CD4-positive, alpha-beta T cell treated with Interleukin-15 for 1 hour (primary cell): ENCODE measurements at regions not wholly inside any gene's neighbourhood (a gene's known extent, or its start where the extent isn't known, plus 50 kb on each side); places are given as distances from the start of the nearest gene placed in this dataset.
"Not testable (repeated sequence)": the region's sequence is repeated elsewhere in the genome, so short reads cannot be mapped to it uniquely, and the experiment has no call there.

Experiments used
- DNase-seq: peaks from one replicate; pipeline ENCODE4 v3.0.0-alpha.2; 2020

DNA sequence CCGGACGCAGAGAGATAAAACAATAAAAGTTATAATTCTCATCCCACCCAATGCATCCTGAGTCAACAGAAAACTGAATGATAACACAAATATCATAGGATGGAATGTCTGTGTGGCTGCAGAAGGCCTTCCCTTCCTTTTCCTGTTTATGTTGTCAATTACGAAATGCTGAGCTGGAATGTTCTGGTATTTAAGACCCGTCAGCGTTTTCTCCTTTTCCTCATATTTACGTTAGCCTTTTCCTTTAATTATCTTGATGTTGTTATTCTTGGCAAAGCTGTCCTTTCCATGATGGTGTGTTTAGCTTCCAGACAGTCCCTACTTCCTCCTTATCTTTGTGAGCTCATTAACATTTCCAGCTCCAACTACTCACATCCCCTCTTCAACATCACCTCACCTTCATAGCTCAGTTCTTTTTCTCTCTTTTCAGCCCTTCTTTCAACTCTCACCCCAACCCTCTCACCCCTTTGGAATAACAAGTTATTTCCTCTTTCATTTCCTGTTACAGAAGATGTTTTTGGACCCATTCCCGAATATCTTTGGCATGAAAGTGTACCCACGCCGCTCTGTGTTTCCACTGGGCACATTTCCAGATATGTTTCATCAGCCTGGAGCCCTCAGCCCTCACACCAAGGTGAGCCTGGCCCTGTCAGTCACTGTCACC lies 221.6 kb downstream of the NR2F1-AS1 start:
- DNase-seq = no peak

DNA sequence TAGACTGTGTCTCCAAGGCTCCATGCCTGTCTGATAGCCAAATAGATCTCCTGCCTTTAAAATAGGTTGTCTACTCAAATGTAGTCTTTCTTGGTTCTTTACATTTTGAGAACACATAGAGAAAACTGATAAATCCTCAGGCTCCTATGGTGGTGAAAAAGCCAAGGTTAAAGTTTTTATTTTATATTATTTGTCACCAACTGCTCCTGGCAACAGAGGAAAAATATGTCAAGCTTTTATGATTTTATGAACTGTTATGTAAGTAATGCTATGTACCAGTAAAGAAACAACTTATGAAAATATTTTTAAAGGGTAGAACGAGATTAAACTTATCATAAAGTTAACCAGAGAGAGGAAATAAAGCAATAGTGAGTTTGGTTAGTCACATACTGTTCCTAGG lies 222.8 kb downstream of the NR2F1-AS1 start:
- DNase-seq = no peak

DNA sequence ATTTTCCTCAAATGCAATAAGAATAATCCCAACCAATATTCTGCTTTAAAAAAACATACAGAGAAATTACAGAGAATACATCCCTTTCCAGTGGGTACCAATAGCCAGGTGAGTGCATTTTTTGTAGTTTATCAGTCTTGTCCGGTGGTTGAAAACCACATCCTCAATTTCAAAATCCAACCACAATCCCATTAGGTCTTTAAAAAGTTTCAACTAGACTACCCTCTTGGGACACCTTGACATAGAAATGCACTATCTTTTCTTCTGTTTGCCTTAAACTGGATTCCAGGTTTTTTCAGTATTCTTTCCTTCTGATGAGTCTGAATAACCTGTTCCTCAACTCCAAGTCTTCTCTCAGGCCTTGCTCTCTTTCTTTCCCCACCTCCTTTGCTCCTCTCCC lies 223.3 kb downstream of the NR2F1-AS1 start:
- no peak for DNase-seq

DNA sequence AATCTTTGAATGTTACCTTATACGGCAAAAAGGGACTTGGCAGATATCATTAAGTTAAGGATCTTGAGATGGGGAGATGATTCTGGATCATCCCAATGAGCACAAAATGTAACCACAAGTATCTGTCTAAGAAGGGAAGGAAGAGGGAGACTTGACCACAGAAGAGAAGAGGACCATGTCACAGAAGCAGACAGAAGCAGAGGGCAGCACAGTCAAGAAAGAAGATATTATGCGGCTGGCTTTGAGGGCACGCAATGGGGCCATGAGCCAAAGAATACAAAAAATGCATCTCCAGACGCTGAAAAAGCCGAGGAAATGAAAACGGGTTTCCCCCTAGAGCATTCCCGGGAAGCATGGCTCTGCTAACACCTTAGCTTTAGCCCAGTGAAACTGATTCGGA lies 225.3 kb downstream of the NR2F1-AS1 start:
- no peak for DNase-seq

DNA sequence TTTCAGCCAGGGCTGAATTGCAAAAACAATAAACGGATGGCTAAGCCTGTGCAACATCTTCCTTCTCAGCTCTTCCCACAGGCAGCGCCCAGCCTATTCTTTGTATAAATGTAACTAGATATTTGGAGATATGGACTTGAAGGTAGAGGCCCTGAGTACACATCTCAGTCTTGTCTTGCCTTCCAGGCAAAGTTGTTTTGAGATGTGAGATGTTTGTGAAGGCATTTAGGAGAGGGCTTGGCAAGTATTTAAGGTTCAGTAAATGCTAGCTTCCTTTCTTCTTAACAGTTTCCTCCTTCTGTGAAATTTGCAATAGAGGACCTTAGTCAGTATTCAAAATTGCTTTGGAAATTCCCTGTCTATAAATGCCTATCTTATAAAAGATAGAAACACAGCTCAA lies 228.8 kb downstream of the NR2F1-AS1 start:
- DNase-seq = no peak

DNA sequence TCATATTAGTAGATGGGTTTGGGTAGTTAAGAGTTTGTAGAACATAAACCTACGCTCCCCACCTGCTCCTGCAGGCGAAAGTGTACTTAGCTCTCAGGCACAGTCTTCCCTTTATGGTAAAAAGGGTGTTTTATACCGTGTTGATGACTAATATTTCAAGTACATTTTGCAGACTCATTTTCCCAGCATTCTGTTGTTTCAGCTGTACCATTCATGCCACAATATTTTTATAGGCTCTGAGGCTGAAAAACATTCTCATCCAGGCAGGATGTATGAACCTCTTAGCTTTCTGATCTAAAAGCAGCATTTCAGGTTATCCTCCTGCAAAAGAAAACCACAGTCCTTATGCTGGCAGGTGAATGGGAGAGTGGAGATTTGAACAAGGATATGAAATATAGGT lies 231.4 kb downstream of the NR2F1-AS1 start:
- DNase-seq = no peak

DNA sequence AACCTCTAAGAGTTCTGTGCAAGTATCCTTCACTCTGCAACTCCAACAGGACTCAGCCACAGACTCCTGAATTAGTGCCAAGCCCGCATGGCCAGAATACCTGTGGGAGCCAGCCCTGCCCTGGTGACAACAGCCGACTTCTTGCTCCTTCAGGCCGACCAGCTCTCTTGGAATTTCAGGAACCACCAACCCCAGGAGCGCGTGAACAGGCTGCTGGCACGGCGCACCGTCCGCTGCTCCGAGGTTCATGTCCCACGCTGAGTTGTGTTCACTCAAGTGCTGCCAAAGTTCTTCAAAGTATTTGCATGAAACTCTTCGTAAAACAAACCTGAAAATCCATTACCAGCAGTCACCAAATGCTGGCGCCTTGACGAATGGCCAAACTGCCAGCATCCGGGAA lies 232.8 kb downstream of the NR2F1-AS1 start:
- no peak for DNase-seq

DNA sequence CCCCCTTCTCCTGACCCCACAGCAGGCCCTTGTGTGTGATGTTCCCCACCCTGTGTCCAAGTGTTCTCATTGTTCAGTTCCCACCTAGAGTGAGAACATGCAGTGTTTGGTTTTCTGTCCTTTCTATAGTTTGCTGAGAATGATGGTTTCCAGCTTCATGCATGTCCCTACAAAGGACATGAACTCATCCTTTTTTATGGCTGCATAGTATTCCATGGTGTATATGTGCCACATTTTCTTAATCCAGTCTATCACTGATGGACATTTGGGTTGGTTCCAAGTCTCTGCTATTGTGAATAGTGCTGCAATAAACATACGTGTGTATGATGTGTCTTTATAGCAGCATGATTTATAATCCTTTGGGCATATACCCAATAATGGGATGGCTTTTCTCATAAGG lies 234.2 kb downstream of the NR2F1-AS1 start:
- DNase-seq = not testable (repeated sequence)

DNA sequence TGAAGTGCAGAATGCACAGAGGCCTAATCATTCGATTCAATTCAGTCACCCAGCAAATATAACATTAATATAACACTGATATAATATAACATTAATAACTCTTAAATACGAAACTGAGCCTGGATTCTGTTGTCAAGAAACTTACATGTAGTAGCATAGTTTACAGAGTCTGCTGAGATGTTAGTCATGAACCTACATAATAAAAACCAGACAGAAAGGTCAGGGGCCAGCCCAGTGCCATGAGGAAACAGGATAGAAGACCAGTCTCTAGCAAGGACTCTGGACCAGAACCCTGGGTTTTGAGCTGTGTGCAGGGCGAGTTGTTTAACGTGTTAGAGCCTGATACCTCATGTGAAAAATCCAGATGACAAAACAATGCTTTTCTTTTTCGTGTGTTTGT lies 234.7 kb downstream of the NR2F1-AS1 start:
- no peak for DNase-seq

DNA sequence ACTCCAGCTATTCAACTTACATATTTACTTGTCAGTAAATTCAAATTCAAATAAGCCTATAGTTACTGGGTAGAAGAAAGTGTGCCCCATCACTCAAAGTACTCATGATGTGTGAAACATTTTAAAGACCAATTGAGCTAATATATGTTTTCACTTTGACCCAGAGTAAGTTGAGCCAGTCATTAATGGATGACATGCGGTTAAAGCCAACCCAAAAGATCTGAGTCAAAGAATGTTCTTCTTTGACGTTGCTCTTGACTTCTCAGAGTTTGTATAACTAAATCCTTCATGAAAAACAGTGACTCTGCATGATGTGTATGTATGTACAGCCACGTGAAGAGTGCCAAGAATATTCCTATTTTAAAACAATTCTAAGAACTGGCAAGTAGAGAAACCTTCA lies 237.4 kb downstream of the NR2F1-AS1 start:
- no peak for DNase-seq

DNA sequence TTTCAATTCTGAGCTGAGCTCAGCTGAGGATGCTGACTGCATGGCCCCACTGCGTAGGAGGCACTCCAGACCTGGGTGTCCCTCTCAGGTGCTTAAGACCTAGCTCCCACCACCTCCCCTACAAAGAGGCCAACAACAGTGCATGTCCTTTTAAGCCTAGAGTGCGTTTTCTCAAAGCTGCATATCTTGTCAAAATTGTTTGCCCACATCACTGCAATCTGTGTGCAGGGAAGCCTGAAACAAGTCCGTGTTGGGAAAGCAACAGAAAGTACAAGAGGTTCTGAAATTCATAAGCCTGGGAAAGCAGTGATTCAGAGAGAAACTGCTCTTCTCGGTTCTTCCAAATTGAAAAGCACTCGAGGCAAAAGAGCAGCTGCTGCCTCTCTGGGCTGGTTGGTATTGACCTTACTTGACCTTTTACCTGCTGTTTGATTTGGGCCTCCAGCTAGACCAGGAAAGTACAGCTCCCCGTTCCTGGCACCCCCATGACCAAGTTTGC lies 238.4 kb downstream of the NR2F1-AS1 start:
- no peak for DNase-seq

DNA sequence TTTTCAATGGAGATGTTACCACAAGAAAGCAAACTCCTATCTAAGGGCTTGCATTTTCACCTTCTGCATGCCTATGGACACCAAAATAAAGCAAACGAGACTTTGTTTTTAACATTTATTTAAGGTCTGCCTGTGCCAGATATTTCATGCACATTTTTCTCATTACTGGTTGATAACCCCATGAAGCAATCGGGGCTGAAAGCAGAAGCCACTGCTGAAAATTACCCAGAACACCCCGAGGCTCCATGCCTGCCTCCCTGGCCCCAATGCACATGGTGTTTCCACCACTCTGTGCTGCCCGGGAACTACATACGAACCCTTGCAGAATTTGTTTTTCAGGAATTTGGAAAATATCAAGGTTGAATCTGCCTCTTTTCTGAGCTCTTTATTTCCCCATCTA lies 240.1 kb downstream of the NR2F1-AS1 start:
- DNase-seq = no peak

DNA sequence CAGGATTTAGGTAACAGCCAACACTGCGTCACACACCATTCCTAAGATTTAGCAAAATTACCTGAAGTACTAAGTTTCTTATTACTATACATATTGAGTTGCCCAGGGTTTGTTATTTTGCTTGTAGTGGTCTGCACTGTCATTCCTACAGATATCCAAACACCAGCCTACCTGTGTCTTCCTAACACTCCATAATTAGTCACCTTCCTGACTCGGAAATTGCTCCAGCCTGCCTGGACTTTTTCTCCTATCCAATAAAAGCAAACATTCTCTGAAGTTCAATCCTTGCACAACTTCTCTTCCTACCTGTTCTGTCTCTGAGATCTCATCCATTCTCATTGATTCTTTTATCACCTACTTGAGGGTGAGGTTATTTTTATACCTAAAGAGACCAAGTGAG lies 243.9 kb downstream of the NR2F1-AS1 start:
- DNase-seq = no peak

DNA sequence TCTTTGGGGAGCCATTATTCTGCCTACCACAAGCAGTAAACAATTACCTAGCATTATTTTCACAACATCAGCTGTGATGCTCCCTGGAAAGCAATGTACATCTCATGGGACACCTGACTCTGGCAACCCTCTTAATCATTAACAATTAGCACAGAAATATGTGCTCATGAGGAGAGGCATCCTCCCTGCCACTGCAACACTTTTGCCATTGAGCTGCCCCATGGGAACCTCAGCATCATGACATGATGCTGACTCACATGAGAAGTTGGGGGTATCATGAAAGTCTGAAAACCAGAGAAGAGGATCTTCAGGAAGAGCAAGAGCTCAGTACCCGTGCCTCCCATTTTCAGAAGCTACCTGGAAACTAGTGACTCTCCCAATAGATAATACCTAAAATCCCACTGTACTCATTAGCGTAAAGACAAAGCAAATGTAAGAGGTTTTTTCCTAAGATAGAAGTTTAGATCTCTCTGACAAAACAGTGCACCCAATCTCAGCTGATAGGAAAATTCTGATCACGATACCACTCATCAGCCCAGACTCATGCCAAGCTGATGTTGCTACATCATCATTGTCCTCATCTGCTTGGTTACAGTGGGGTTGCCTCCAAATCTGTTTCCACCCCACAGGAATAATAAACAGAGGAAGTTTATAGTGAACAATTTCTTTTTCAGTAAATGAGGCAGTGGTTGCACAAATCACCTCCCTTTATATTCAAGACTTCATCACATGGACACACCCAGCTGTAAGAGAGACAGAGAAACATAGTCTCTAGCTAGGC lies 244.5 kb downstream of the NR2F1-AS1 start:
- DNase-seq = no peak

DNA sequence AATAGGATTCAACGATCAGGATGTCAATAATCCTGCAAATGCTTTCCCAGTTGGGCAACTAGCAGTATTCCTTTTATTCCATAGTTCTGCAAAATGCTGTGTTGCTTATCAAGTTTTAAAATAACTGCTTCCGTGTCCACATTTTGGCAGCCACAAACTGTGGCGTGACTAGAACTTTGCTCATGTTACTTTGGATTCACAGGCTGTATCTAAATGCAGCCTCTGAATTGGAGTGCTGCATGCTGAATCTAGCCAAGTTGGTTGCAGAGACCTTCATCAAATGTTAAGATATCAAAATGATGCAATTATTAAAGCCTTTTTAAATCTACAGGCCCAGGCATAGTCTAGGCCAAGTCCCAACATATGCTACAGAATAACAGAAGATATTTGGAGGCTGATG lies 249.2 kb downstream of the NR2F1-AS1 start:
- DNase-seq = no peak

DNA sequence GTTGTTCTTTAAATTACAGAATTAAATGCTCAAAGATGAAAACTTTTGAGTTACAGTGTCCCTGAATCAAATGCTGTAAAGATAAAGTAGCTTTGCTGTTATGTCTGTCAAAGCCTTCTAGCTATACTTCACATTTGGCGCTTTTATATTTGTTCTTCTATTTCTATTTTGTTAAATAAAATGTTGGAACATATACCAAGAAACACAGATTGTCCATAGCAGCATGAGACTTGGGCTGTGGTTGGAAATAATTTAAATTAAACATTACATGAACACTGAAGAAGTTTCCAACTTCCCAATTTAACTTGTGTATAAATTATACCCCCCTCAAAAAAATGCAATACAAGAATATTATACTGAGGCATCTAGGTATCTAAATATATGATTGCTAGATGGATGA lies 249.8 kb downstream of the NR2F1-AS1 start:
- DNase-seq = no peak

DNA sequence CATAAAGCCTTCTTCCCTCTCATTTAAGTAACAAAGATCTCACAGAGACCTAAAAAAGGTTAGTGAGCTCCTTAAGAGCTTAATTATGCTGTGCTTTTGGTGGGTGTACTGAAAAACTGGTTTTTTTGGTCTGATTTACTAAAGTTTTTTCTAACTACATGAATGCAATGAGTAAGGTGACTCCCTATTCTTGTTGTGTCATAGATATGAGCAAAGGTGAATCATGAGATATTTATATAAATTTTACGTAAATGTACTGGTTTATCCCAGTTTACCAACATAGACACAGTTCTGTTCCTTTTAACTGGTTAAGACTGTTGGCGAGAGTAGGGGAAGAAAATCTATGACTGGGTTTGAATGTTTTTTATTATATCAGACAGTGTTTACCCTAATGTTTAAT lies 250.5 kb downstream of the NR2F1-AS1 start:
- no peak for DNase-seq

DNA sequence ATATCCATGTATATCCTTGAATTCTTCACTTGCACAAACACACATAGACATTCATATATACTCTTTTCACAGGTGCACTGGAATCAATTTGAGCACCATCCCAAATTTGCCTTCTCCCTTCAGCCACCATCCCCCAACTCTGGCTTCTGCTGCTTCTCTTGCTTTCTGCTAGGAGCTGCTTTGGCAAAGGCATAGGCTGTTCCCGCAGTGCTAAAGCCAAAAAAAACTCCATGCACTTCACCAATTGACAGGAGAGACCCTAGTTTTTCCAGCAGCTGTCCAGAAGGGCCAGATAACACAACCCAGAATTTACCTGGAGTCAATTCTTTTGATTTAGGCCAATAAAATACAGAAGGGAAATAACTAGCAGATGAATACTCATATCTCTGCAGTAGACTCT lies 251.3 kb downstream of the NR2F1-AS1 start:
- DNase-seq = no peak

DNA sequence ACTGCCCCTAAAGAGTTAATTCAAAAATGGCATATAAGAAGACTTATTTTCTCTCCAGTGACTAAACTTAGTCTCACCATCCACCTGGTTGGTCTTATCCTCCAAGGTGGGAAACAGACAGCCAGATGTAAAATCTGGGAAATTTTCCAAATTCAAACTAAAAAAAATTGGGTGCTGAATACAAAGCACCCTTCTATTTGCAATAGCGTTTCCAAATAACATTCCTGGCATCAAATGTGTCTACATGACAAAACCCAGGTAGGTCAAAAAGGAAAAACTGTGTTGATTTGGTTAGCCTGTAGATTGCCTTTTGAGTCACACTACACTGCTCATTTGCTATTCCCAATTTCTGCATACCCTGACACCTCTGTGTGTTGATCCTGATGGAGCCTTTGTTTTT lies 252.2 kb downstream of the NR2F1-AS1 start:
- DNase-seq = no peak

DNA sequence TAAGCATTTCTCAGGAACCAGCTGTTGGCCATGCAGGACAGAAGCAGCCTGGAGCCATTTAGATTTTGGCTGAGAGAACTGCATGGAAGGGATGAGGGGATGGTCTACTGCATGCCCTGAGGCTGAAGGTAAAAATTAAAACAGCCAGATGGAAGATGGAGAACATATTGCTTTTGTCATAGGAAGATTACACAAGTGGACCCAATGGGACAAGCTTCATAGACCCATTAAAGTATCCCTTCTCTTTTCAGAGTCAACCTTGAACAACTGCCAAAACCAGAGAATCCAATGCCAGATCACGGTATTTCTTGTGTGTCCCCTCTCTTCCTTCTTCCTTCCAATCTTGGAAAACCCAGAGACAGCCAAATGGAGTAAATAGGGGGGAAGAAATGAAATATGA lies 253.4 kb downstream of the NR2F1-AS1 start:
- no peak for DNase-seq

DNA sequence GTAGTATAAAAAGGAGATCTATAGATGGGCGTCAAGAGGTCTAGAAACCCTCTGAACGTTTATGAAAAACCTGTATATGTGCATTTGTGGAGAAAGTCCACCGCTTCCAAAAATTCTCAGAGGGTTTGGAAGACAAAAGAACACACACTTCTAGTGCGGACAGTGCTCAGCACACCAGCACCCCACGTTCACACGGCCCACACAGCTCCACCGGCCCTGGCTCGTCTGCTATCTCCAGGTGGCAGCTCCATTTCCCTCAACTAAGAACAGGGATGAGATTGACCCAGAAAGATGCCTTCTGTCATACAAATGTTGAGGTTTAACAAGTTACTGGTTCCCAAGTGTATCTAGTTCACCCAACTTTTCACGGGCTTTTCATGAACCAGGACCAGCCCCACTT lies 255.1 kb downstream of the NR2F1-AS1 start:
- no peak for DNase-seq

DNA sequence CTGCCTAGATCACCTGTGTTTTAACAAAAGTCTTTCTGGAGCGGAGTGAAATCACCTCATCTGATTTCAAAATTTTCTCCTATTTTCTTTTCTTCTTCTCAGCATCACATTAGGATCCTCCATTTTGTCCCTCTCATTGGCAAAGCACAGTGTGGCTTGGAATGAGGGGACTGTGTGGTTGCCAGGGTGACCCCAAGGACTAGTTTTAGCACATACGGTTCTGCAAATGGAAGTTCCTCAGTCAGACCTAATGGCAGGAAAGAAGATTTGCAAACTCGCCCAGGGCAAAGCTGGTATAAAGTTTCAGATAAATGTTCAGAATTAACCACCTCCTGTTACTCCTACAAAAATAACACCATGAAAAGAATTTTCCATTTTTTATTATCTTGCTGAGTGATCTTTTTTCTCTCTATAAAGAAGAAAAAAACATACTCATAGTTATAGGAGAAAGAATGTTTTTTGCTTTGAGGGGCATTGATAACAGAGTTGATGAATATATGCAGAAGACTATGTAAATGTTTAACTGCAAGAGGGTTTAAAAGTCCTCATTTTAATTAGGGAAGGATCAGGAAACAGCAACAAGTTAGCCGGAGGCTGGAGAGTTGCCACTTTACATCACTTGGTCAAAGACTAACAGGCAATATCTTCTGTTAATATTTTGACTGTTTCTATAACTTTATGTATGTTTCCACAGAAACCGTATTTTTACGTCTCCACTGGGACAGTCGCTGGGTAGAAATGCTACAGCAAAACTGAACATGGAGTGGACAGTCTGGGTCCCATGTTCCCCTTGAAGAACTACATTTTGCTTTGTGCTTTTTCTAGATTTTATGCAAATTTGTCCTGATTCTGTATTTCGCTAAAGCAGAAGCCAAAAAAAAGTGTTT lies 257.8 kb downstream of the NR2F1-AS1 start:
- DNase-seq = no peak

DNA sequence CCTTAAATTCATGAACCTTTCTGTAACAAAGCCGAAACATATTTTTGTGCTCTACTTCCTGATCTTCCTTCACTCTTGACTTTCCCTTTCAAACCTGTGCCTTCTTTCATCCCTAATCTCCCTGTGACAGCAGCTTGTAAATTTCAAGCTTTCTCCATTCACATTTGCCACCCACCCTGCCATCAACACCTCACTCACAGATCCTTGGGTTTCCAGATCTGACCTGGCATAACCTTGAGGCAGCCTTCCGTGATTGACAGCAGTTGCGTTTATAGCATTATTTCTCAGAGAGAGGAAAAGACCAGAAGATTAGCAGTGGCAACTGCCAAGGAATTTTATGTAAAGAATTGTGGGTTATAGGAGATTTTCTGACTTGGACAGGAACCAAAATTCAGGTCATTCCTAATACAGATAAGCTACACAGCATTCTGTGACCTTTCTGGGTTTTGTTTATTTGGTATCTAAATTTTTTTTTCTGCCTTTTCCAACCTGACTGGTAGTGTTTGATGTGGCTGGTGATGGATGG lies 260.0 kb downstream of the NR2F1-AS1 start:
- DNase-seq = no peak
